ENCODE measurements at regions not wholly inside any gene's neighbourhood (a gene's known extent, or its start where the extent isn't known, plus 50 kb on each side); places are given as distances from the start of the nearest gene placed in this dataset.

GRCh38 chrY:19126889-19127288 lies 353.4 kb upstream of the HSFY2 start:
- no peak overlapping the region for H3K4me3 ChIP-seq (ENCODE audit: severe bottlenecking)
- ATAC-seq (ENCODE audit: low read depth) (0 out of 3 replicates have a peak, but pooled peaks have one; percentile 33), DNase-seq (ENCODE audit: low spot score) (no peak)
- H3K27ac ChIP-seq (ENCODE audit: poor library complexity, severe bottlenecking): no peak overlapping the region
- TF ChIP-seq CTCF (IDR thresholded peaks at IDR 0.05; ENCODE audit: poor library complexity, severe bottlenecking): no peak
- H3K36me3 ChIP-seq (ENCODE audit: low read depth): no peaks in the 10 kb centered on the region
- no peaks in the 10 kb centered on the region for H3K27me3 ChIP-seq (ENCODE audit: insufficient read depth, poor library complexity, severe bottlenecking)
- no peaks in the 10 kb centered on the region for H3K9me3 ChIP-seq (ENCODE audit: severe bottlenecking)
- no peaks in the 10 kb centered on the region for H3K4me1 ChIP-seq (ENCODE audit: insufficient read depth, poor library complexity, severe bottlenecking)

- ATAC-seq (ENCODE audit: low read depth): no peak
- Histone ChIP-seq H3K27me3 (ENCODE audit: insufficient read depth, poor library complexity, severe bottlenecking) (no peaks in the 10 kb centered on the region), H3K36me3 (ENCODE audit: low read depth) (no peaks in the 10 kb centered on the region), H3K4me3 (ENCODE audit: severe bottlenecking) (no peak overlapping the region), H3K27ac (ENCODE audit: poor library complexity, severe bottlenecking) (no peak overlapping the region), H3K4me1 (ENCODE audit: insufficient read depth, poor library complexity, severe bottlenecking) (no peaks in the 10 kb centered on the region), H3K9me3 (ENCODE audit: severe bottlenecking) (no peaks in the 10 kb centered on the region)
- DNase-seq (ENCODE audit: low spot score): no peak
- TF ChIP-seq CTCF (IDR thresholded peaks at IDR 0.05; ENCODE audit: poor library complexity, severe bottlenecking): no peak
These were observed 351.1 kb upstream of the HSFY2 start for GRCh38 chrY:19124609-19125008.

- Histone ChIP-seq H3K4me3 (ENCODE audit: severe bottlenecking) (no peak overlapping the region), H3K36me3 (ENCODE audit: low read depth) (no peaks in the 10 kb centered on the region), H3K9me3 (ENCODE audit: severe bottlenecking) (no peaks in the 10 kb centered on the region), H3K27ac (ENCODE audit: poor library complexity, severe bottlenecking) (no peak overlapping the region), H3K4me1 (ENCODE audit: insufficient read depth, poor library complexity, severe bottlenecking) (no peaks in the 10 kb centered on the region), H3K27me3 (ENCODE audit: insufficient read depth, poor library complexity, severe bottlenecking) (no peaks in the 10 kb centered on the region)
- TF ChIP-seq CTCF (IDR thresholded peaks at IDR 0.05; ENCODE audit: poor library complexity, severe bottlenecking): no peak
- no peak for DNase-seq (ENCODE audit: low spot score)
- no peak for ATAC-seq (ENCODE audit: low read depth)
These were observed 348.9 kb upstream of the HSFY2 start for GRCh38 chrY:19122450-19122849.

GRCh38 chrY:19098349-19098748 lies 324.8 kb upstream of the HSFY2 start:
- no peak for ATAC-seq (ENCODE audit: low read depth)
- DNase-seq (ENCODE audit: low spot score): no peak
- Histone ChIP-seq H3K4me1 (ENCODE audit: insufficient read depth, poor library complexity, severe bottlenecking) (peaks cover 4% of the 10 kb centered on the region), H3K4me3 (ENCODE audit: severe bottlenecking) (no peak overlapping the region), H3K36me3 (ENCODE audit: low read depth) (no peaks in the 10 kb centered on the region), H3K9me3 (ENCODE audit: severe bottlenecking) (no peaks in the 10 kb centered on the region), H3K27ac (ENCODE audit: poor library complexity, severe bottlenecking) (no peak overlapping the region), H3K27me3 (ENCODE audit: insufficient read depth, poor library complexity, severe bottlenecking) (no peaks in the 10 kb centered on the region)
- no peak for TF ChIP-seq CTCF (IDR thresholded peaks at IDR 0.05; ENCODE audit: poor library complexity, severe bottlenecking)

- H3K9me3 ChIP-seq (ENCODE audit: severe bottlenecking): no peaks in the 10 kb centered on the region
- H3K4me3 ChIP-seq (ENCODE audit: severe bottlenecking): no peak overlapping the region
- DNase-seq (ENCODE audit: low spot score) (no peak), ATAC-seq (ENCODE audit: low read depth) (peak; percentile 82)
- TF ChIP-seq CTCF (IDR thresholded peaks at IDR 0.05; ENCODE audit: poor library complexity, severe bottlenecking): no peak
- H3K27ac ChIP-seq (ENCODE audit: poor library complexity, severe bottlenecking): no peak overlapping the region
- no peaks in the 10 kb centered on the region for H3K27me3 ChIP-seq (ENCODE audit: insufficient read depth, poor library complexity, severe bottlenecking)
- H3K4me1 ChIP-seq (ENCODE audit: insufficient read depth, poor library complexity, severe bottlenecking): peaks cover 4% of the 10 kb centered on the region
- no peaks in the 10 kb centered on the region for H3K36me3 ChIP-seq (ENCODE audit: low read depth)
These were observed 321.9 kb upstream of the HSFY2 start for GRCh38 chrY:19095460-19095859.
